ENCODE measurements at regions not wholly inside any gene's neighbourhood (a gene's known extent, or its start where the extent isn't known, plus 50 kb on each side); places are given as distances from the start of the nearest gene placed in this dataset.

DNA sequence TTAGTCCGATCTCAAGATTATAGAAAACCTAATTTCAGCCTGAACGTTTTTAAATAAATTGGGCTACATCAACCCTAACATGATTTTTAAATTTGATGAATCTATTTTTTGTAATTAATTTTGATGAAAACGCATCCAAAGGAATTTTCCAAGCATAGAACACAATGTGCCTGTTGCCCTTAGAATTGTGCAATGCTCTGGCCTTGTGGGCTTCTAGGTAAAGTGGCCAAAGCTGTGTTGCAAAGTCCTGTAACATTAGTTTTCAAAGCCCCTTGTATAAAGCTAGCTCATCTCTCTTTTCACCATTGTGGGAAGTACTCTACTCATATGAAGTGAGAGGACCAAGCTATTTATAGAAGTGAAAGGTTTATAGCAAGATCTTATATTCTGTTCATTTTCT is 138.4 kb upstream of the PRPS1L1 start:
- Histone ChIP-seq H3K4me1 (ENCODE audit: low read length) (no peaks in the 10 kb centered on the region), H3K36me3 (replicated peaks; ENCODE audit: low read depth, low read length) (no peaks in the 10 kb centered on the region), H3K79me2 (ENCODE audit: low read length) (no peaks in the 10 kb centered on the region), H3K9ac (ENCODE audit: low read length) (no peak overlapping the region), H3K27me3 (ENCODE audit: low read depth, low read length) (no peaks in the 10 kb centered on the region), H3K4me3 (ENCODE audit: low read length) (no peak overlapping the region), H2AFZ (ENCODE audit: low read depth, low read length) (no peak overlapping the region), H3K9me3 (ENCODE audit: insufficient read depth, low read length) (no peaks in the 10 kb centered on the region), H3K4me2 (ENCODE audit: low read length) (no peak overlapping the region), H3K27ac (ENCODE audit: low read length) (no peak overlapping the region), H4K20me1 (ENCODE audit: insufficient read depth, low read length) (no peaks in the 10 kb centered on the region)
- no peak for TF ChIP-seq EZH2phosphoT487 (IDR thresholded peaks at IDR 0.05; ENCODE audit: low read depth)
- TF ChIP-seq, protein P1, sequence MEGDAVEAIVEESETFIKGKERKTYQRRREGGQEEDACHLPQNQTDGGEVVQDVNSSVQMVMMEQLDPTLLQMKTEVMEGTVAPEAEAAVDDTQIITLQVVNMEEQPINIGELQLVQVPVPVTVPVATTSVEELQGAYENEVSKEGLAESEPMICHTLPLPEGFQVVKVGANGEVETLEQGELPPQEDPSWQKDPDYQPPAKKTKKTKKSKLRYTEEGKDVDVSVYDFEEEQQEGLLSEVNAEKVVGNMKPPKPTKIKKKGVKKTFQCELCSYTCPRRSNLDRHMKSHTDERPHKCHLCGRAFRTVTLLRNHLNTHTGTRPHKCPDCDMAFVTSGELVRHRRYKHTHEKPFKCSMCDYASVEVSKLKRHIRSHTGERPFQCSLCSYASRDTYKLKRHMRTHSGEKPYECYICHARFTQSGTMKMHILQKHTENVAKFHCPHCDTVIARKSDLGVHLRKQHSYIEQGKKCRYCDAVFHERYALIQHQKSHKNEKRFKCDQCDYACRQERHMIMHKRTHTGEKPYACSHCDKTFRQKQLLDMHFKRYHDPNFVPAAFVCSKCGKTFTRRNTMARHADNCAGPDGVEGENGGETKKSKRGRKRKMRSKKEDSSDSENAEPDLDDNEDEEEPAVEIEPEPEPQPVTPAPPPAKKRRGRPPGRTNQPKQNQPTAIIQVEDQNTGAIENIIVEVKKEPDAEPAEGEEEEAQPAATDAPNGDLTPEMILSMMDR (IDR thresholded peaks at IDR 0.05; ENCODE audit: low read depth, low read length), result no peak

DNA sequence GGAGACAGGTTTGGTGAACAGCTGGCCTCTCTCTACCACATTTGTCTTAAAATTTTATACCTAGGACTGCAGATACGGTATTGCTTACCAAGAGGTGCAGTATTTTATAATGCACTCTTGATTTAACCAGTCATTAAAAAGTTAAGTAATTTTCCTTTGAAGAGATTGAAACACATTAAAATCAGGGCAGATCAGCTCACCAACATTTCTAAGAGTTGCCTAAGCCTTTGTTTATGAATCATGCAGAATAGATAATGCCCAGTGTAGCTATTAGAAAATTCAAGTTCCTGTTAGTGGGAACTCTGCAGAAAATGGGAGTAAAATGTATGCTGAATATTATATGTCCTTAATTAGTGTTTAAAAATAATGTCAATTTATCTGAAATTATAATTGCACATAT is 140.2 kb upstream of the PRPS1L1 start:
- H3K4me1 ChIP-seq (ENCODE audit: low read length), result no peaks in the 10 kb centered on the region
- no peak overlapping the region for H3K4me3 ChIP-seq (ENCODE audit: low read length)
- H2AFZ ChIP-seq (ENCODE audit: low read depth, low read length), result no peak overlapping the region
- TF ChIP-seq, protein P1 (IDR thresholded peaks at IDR 0.05; ENCODE audit: low read depth, low read length), result no peak
- H3K9me3 ChIP-seq (ENCODE audit: insufficient read depth, low read length), result no peaks in the 10 kb centered on the region
- no peak overlapping the region for H3K9ac ChIP-seq (ENCODE audit: low read length)
- no peaks in the 10 kb centered on the region for H3K36me3 ChIP-seq (replicated peaks; ENCODE audit: low read depth, low read length)
- H4K20me1 ChIP-seq (ENCODE audit: insufficient read depth, low read length), result no peaks in the 10 kb centered on the region
- H3K27ac ChIP-seq (ENCODE audit: low read length), result no peak overlapping the region
- no peaks in the 10 kb centered on the region for H3K79me2 ChIP-seq (ENCODE audit: low read length)
- H3K4me2 ChIP-seq (ENCODE audit: low read length), result no peak overlapping the region
- no peaks in the 10 kb centered on the region for H3K27me3 ChIP-seq (ENCODE audit: low read depth, low read length)

DNA sequence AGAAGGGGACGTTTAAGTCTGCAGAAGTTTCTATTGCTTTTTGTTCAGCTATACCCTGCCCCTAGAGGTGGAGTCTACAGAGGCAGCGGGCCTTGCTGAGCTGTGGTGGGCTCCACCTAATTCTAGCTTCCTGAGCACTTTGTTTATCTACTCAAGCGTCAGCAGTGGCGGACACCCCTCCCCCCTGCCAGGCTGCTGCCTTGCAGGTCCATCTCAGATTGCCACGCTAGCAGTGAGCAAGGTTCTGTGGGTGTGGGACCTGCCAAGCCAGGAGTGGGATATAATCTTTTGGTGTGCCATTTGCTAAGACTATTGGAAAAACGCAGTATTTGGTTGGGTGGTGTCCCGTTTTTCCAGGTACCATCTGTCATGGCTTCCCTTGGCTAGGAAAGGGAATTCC is 147.3 kb upstream of the PRPS1L1 start:
- Histone ChIP-seq H3K36me3 (replicated peaks; ENCODE audit: low read depth, low read length) (no peaks in the 10 kb centered on the region), H2AFZ (ENCODE audit: low read depth, low read length) (no peak overlapping the region), H3K4me1 (ENCODE audit: low read length) (peaks cover 29% of the 10 kb centered on the region), H3K4me3 (ENCODE audit: low read length) (no peak overlapping the region), H3K9ac (ENCODE audit: low read length) (no peak overlapping the region), H3K79me2 (ENCODE audit: low read length) (no peaks in the 10 kb centered on the region), H4K20me1 (ENCODE audit: insufficient read depth, low read length) (no peaks in the 10 kb centered on the region), H3K27me3 (ENCODE audit: low read depth, low read length) (no peaks in the 10 kb centered on the region), H3K4me2 (ENCODE audit: low read length) (no peak overlapping the region), H3K9me3 (ENCODE audit: insufficient read depth, low read length) (no peaks in the 10 kb centered on the region), H3K27ac (ENCODE audit: low read length) (no peak overlapping the region)
- TF ChIP-seq, protein P1 (IDR thresholded peaks at IDR 0.05; ENCODE audit: low read depth, low read length), result no peak
- no peak for TF ChIP-seq EZH2phosphoT487 (IDR thresholded peaks at IDR 0.05; ENCODE audit: low read depth)

DNA sequence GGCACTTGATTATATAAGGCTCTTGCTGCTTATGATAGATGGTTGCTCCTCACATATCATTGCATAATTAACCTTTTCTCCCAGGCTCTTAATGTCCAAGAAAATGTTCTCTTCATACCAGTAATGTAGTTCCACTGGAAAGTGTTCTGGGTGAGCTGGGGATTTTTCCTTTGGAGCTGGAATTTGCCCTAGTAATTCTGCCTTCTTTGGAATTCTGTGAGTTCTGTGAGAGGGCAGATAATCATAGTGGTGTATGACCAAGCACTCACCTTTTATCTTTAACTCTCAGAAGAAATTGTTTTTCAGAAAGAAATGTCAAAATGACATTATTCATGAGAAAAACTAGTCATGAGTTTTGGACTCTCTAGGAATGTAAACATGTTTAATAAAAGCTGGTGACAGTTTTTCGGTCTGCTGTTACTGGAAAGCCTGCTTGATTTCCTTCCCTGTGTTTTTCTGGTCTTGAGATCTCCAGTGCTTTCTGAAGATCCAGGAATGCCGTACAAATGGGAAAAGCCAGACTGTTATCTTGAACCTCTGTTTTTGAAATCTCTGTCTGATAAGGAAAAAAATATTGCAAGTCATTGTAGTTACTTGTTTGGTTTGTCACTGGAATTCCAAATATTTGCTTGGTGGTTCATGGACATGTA is 148.3 kb upstream of the PRPS1L1 start:
- TF ChIP-seq, protein P1 (IDR thresholded peaks at IDR 0.05; ENCODE audit: low read depth, low read length), result no peak
- TF ChIP-seq EZH2phosphoT487 (IDR thresholded peaks at IDR 0.05; ENCODE audit: low read depth), result no peak
- H3K27ac ChIP-seq (ENCODE audit: low read length), result no peak overlapping the region
- no peaks in the 10 kb centered on the region for H3K79me2 ChIP-seq (ENCODE audit: low read length)
- no peaks in the 10 kb centered on the region for H3K36me3 ChIP-seq (replicated peaks; ENCODE audit: low read depth, low read length)
- no peaks in the 10 kb centered on the region for H3K9me3 ChIP-seq (ENCODE audit: insufficient read depth, low read length)
- no peaks in the 10 kb centered on the region for H4K20me1 ChIP-seq (ENCODE audit: insufficient read depth, low read length)
- H3K9ac ChIP-seq (ENCODE audit: low read length), result no peak overlapping the region
- H3K4me2 ChIP-seq (ENCODE audit: low read length), result no peak overlapping the region
- no peak overlapping the region for H2AFZ ChIP-seq (ENCODE audit: low read depth, low read length)
- H3K27me3 ChIP-seq (ENCODE audit: low read depth, low read length), result no peaks in the 10 kb centered on the region
- H3K4me3 ChIP-seq (ENCODE audit: low read length), result no peak overlapping the region
- peaks cover 29% of the 10 kb centered on the region for H3K4me1 ChIP-seq (ENCODE audit: low read length)
